Activated naive CD4-positive, alpha-beta T cell treated with anti-CD3 and anti-CD28 coated beads for 36 hours (primary cell): ENCODE measurements at regions not wholly inside any gene's neighbourhood (a gene's known extent, or its start where the extent isn't known, plus 50 kb on each side); places are given as distances from the start of the nearest gene placed in this dataset.

Experiments used
- CTCF ChIA-PET: fragments of 350-600 bp; sonication (Branson Sonifier 250); formaldehyde crosslinking; loops from one replicate; lab custom pipeline; 2021; ENCODE audit warnings: antibody characterized with exemption; lab: Charles Lee
- DNase-seq: peaks from one replicate; pipeline ENCODE4 v3.0.0-alpha.2; 2020
- H3K27ac Mint-ChIP-seq: one replicate; pipeline ENCODE4 v1.8.0; 2021; ENCODE audit warnings: mild to moderate bottlenecking, mixed read lengths
- H3K27me3 Mint-ChIP-seq: one replicate; pipeline ENCODE4 v1.8.0; 2021; ENCODE audit warnings: low read depth, mixed read lengths
- H3K36me3 Mint-ChIP-seq: one replicate; pipeline ENCODE4 v1.8.0; 2021; ENCODE audit warnings: low read depth, mixed read lengths
- H3K4me1 Mint-ChIP-seq: one replicate; pipeline ENCODE4 v1.8.0; 2021; ENCODE audit warnings: low read depth, mixed read lengths
- H3K4me3 Mint-ChIP-seq: one replicate; pipeline ENCODE4 v1.8.0; 2021; ENCODE audit warnings: mild to moderate bottlenecking, moderate library complexity, mixed read lengths
- H3K9me3 Mint-ChIP-seq: one replicate; pipeline ENCODE4 v1.8.0; 2021; ENCODE audit warnings: mixed read lengths
- intact Hi-C: fragments of 100-400 bp; cut with micrococcal nuclease; formaldehyde crosslinking; loops from one replicate; pipeline ENCODE4 v1.15.1; 2023

- Mint-ChIP-seq H3K27me3 (no peaks in the 10 kb centered on the region), H3K36me3 (no peaks in the 10 kb centered on the region), H3K9me3 (peaks cover 11% of the 10 kb centered on the region), H3K27ac (no peak overlapping the region), H3K4me3 (no peak overlapping the region), H3K4me1 (no peaks in the 10 kb centered on the region)
- CTCF ChIA-PET = no interaction called here
- no peak for DNase-seq
- intact Hi-C loops = no loop called here
Measured at GRCh38 chr11:97982512-97982911, 1038.2 kb upstream of the CNTN5 start.

- H3K4me1 Mint-ChIP-seq = no peaks in the 10 kb centered on the region
- CTCF ChIA-PET = no interaction called here
Measured at GRCh38 chr11:97989121-97989520, 1031.6 kb upstream of the CNTN5 start.

GRCh38 chr11:97990162-97990920 is 1030.4 kb upstream of the CNTN5 start:
- Mint-ChIP-seq H3K4me3 (no peak overlapping the region), H3K9me3 (peaks cover 2% of the 10 kb centered on the region), H3K36me3 (no peaks in the 10 kb centered on the region), H3K4me1 (no peaks in the 10 kb centered on the region), H3K27ac (no peak overlapping the region), H3K27me3 (no peaks in the 10 kb centered on the region)
- no peak for DNase-seq
- CTCF ChIA-PET = interaction anchor here (0.9 kb wide), 1 partner anchor 9 kb away, joined by 3 read pairs; no protein-coding TSS in a partner anchor
- intact Hi-C loops = no loop called here

More at GRCh38 chr11:97989121-97989520, 1031.6 kb upstream of the CNTN5 start:
- Mint-ChIP-seq H3K36me3 (no peaks in the 10 kb centered on the region), H3K27me3 (no peaks in the 10 kb centered on the region), H3K4me3 (no peak overlapping the region), H3K9me3 (peaks cover 2% of the 10 kb centered on the region), H3K27ac (no peak overlapping the region)
- no peak for DNase-seq
- intact Hi-C loops = no loop called here

- Mint-ChIP-seq H3K4me3 (no peak overlapping the region), H3K9me3 (peaks cover 2% of the 10 kb centered on the region), H3K27me3 (no peaks in the 10 kb centered on the region), H3K4me1 (no peaks in the 10 kb centered on the region), H3K36me3 (no peaks in the 10 kb centered on the region), H3K27ac (no peak overlapping the region)
- DNase-seq = no peak
- intact Hi-C loops = no loop called here
- CTCF ChIA-PET = no interaction called here
Measured at GRCh38 chr11:97993562-97993961, 1027.2 kb upstream of the CNTN5 start.

GRCh38 chr11:97995874-97996273 is 1024.9 kb upstream of the CNTN5 start:
- no peak for DNase-seq
- Mint-ChIP-seq H3K9me3 (peaks cover 2% of the 10 kb centered on the region), H3K36me3 (no peaks in the 10 kb centered on the region), H3K27me3 (no peaks in the 10 kb centered on the region), H3K4me3 (no peak overlapping the region), H3K27ac (no peak overlapping the region), H3K4me1 (no peaks in the 10 kb centered on the region)
- CTCF ChIA-PET = no interaction called here
- intact Hi-C loops = no loop called here

- Mint-ChIP-seq H3K27ac (no peak overlapping the region), H3K4me1 (no peaks in the 10 kb centered on the region), H3K27me3 (no peaks in the 10 kb centered on the region), H3K4me3 (no peak overlapping the region), H3K36me3 (no peaks in the 10 kb centered on the region), H3K9me3 (no peaks in the 10 kb centered on the region)
- DNase-seq = no peak
- CTCF ChIA-PET = no interaction called here
- intact Hi-C loops = no loop called here
Measured at GRCh38 chr11:97996762-97997161, 1024.0 kb upstream of the CNTN5 start.

- H3K9me3 Mint-ChIP-seq = peaks cover 5% of the 10 kb centered on the region
- H3K27me3 Mint-ChIP-seq = no peaks in the 10 kb centered on the region
- CTCF ChIA-PET = no interaction called here
- no peaks in the 10 kb centered on the region for H3K36me3 Mint-ChIP-seq
- DNase-seq = no peak
- no peak overlapping the region for H3K4me3 Mint-ChIP-seq
- intact Hi-C loops = no loop called here
- no peak overlapping the region for H3K27ac Mint-ChIP-seq
- H3K4me1 Mint-ChIP-seq = no peaks in the 10 kb centered on the region
Measured at GRCh38 chr11:98003606-98004371, 1017.0 kb upstream of the CNTN5 start.

- no peak for DNase-seq
- no peaks in the 10 kb centered on the region for H3K27me3 Mint-ChIP-seq
- H3K4me3 Mint-ChIP-seq = no peak overlapping the region
- no peaks in the 10 kb centered on the region for H3K4me1 Mint-ChIP-seq
- no peaks in the 10 kb centered on the region for H3K36me3 Mint-ChIP-seq
- CTCF ChIA-PET = no interaction called here
- peaks cover 8% of the 10 kb centered on the region for H3K9me3 Mint-ChIP-seq
- no peak overlapping the region for H3K27ac Mint-ChIP-seq
- intact Hi-C loops = no loop called here
Measured at GRCh38 chr11:98007072-98007471, 1013.7 kb upstream of the CNTN5 start.

- Mint-ChIP-seq H3K36me3 (no peaks in the 10 kb centered on the region), H3K4me3 (no peak overlapping the region), H3K27me3 (no peaks in the 10 kb centered on the region), H3K27ac (no peak overlapping the region), H3K4me1 (no peaks in the 10 kb centered on the region), H3K9me3 (peaks cover 2% of the 10 kb centered on the region)
- DNase-seq = no peak
- intact Hi-C loops = no loop called here
- CTCF ChIA-PET = no interaction called here
Measured at GRCh38 chr11:98027652-98028051, 993.1 kb upstream of the CNTN5 start.

GRCh38 chr11:98029832-98030231 is 990.9 kb upstream of the CNTN5 start:
- CTCF ChIA-PET = no interaction called here

GRCh38 chr11:98036810-98037209 is 983.9 kb upstream of the CNTN5 start:
- intact Hi-C loops = no loop called here
- DNase-seq = no peak
- Mint-ChIP-seq H3K4me1 (no peaks in the 10 kb centered on the region), H3K9me3 (peaks cover 9% of the 10 kb centered on the region), H3K4me3 (no peak overlapping the region), H3K27ac (no peak overlapping the region), H3K27me3 (no peaks in the 10 kb centered on the region), H3K36me3 (no peaks in the 10 kb centered on the region)
- CTCF ChIA-PET = no interaction called here

More at GRCh38 chr11:98029832-98030231, 990.9 kb upstream of the CNTN5 start:
- Mint-ChIP-seq H3K27me3 (no peaks in the 10 kb centered on the region), H3K9me3 (peaks cover 1% of the 10 kb centered on the region), H3K4me3 (no peak overlapping the region), H3K36me3 (no peaks in the 10 kb centered on the region), H3K27ac (no peak overlapping the region), H3K4me1 (no peaks in the 10 kb centered on the region)
- intact Hi-C loops = no loop called here
- no peak for DNase-seq

GRCh38 chr11:98040061-98040808 is 980.5 kb upstream of the CNTN5 start:
- Mint-ChIP-seq H3K27me3 (no peaks in the 10 kb centered on the region), H3K27ac (no peak overlapping the region), H3K36me3 (no peaks in the 10 kb centered on the region), H3K4me1 (no peaks in the 10 kb centered on the region), H3K9me3 (peaks cover 7% of the 10 kb centered on the region), H3K4me3 (no peak overlapping the region)
- intact Hi-C loops = no loop called here
- CTCF ChIA-PET = interaction anchor here (0.6 kb wide), 2 partner anchors 10 to 895 kb away, joined by 3 read pairs; no protein-coding TSS in a partner anchor
- DNase-seq = no peak
